Adrenal gland (tissue), 5 donors: ENCODE measurements at regions not wholly inside any gene's neighbourhood (a gene's known extent, or its start where the extent isn't known, plus 50 kb on each side); places are given as distances from the start of the nearest gene placed in this dataset.

ENCODE experiments used
- CTCF ChIP-seq, 6 experiments: fragments of 450-650 bp in 4 of 6; fragments of 200-600 bp in 2 of 6; sonication (generic) in 1 of 6; IDR thresholded peaks; 1 replicate in 5 of 6; 2 replicates in 1 of 6; pipeline versions ENCODE4 v1.5.1 to v1.8.0; 2016 to 2021; ENCODE audit warnings: antibody characterized with exemption in 6 of 6, mild to moderate bottlenecking in 2 of 6, moderate library complexity in 1 of 6
- POLR2A ChIP-seq, 2 donors: fragments of 450-650 bp; IDR thresholded peaks; one replicate each; pipeline ENCODE4 v1.6.1; 2017; ENCODE audit warnings: antibody characterized with exemption in 2 of 2, mild to moderate bottlenecking in 2 of 2, moderate library complexity in 1 of 2
- donor health status: DM: no; HTN: no; CAD: no.

- TF ChIP-seq POLR2A (IDR thresholded peaks at IDR 0.05) (no peak), CTCF (IDR thresholded peaks at IDR 0.05) (no peak)
Observed at GRCh38 chr3:194828116-194828515, 142.4 kb downstream of the FAM43A start.
